Nephron progenitor cell (in vitro differentiated cells): ENCODE measurements at regions not wholly inside any gene's neighbourhood (a gene's known extent, or its start where the extent isn't known, plus 50 kb on each side); places are given as distances from the start of the nearest gene placed in this dataset.
"Not testable (repeated sequence)": the region's sequence is repeated elsewhere in the genome, so short reads cannot be mapped to it uniquely, and the experiment has no call there.

Experiments used
- DNase-seq: peaks from one replicate; pipeline ENCODE4 v3.0.0; 2021
- H3K27ac Mint-ChIP-seq: 2 replicates; pipeline ENCODE4 v1.8.0; 2021; ENCODE audit warnings: mild to moderate bottlenecking, moderate library complexity, mixed read lengths
- H3K27me3 Mint-ChIP-seq: 2 replicates; pipeline ENCODE4 v1.8.0; 2021; ENCODE audit warnings: mild to moderate bottlenecking, low read depth, mixed read lengths; ENCODE audit not compliant: poor library complexity
- H3K36me3 Mint-ChIP-seq: 2 replicates; pipeline ENCODE4 v1.8.0; 2021; ENCODE audit warnings: low read depth, mixed read lengths
- H3K4me1 Mint-ChIP-seq: 2 replicates; pipeline ENCODE4 v1.8.0; 2021; ENCODE audit warnings: mixed read lengths
- H3K4me3 Mint-ChIP-seq: 2 replicates; pipeline ENCODE4 v1.8.0; 2021; ENCODE audit warnings: mild to moderate bottlenecking, moderate library complexity, mixed read lengths
- H3K9me3 Mint-ChIP-seq: 2 replicates; pipeline ENCODE4 v1.8.0; 2021; ENCODE audit warnings: mild to moderate bottlenecking, moderate library complexity, mixed read lengths
- CTCF ChIP-seq: fragments of 200-600 bp; sonication (generic); IDR thresholded peaks from 2 replicates; pipeline ENCODE4 v1.5.0; 2021; ENCODE audit warnings: antibody characterized with exemption

GRCh38 chr6:51472745-51473487 lies 614.5 kb downstream of the PKHD1 start:
- H3K4me3 Mint-ChIP-seq, result no peak overlapping the region
- no peak overlapping the region for H3K27ac Mint-ChIP-seq
- no peak for DNase-seq
- H3K4me1 Mint-ChIP-seq, result peaks cover 41% of the 10 kb centered on the region
- TF ChIP-seq CTCF, result no peak
- H3K27me3 Mint-ChIP-seq, result peaks cover under 1% of the 10 kb centered on the region
- peaks cover 5% of the 10 kb centered on the region for H3K9me3 Mint-ChIP-seq
- H3K36me3 Mint-ChIP-seq, result no peaks in the 10 kb centered on the region

GRCh38 chr6:51474022-51474975 lies 613.1 kb downstream of the PKHD1 start:
- DNase-seq, result no peak
- TF ChIP-seq CTCF, result no peak
- Mint-ChIP-seq H3K9me3 (peaks cover 13% of the 10 kb centered on the region), H3K27ac (peak overlapping the region; percentile 31), H3K27me3 (no peaks in the 10 kb centered on the region), H3K4me1 (peaks cover 47% of the 10 kb centered on the region), H3K4me3 (no peak overlapping the region), H3K36me3 (no peaks in the 10 kb centered on the region)

GRCh38 chr6:51477711-51478311 lies 609.6 kb downstream of the PKHD1 start:
- no peak for DNase-seq
- Mint-ChIP-seq H3K27ac (peak overlapping the region; percentile 46), H3K36me3 (peaks cover under 1% of the 10 kb centered on the region), H3K9me3 (peaks cover 23% of the 10 kb centered on the region), H3K27me3 (no peaks in the 10 kb centered on the region), H3K4me3 (no peak overlapping the region), H3K4me1 (peaks cover 38% of the 10 kb centered on the region)
- no peak for TF ChIP-seq CTCF

- peaks cover 38% of the 10 kb centered on the region for H3K9me3 Mint-ChIP-seq
- no peak for TF ChIP-seq CTCF
- no peak overlapping the region for H3K4me3 Mint-ChIP-seq
- peaks cover 23% of the 10 kb centered on the region for H3K4me1 Mint-ChIP-seq
- H3K27ac Mint-ChIP-seq, result no peak overlapping the region
- no peak for DNase-seq
- H3K36me3 Mint-ChIP-seq, result peaks cover 10% of the 10 kb centered on the region
- H3K27me3 Mint-ChIP-seq, result no peaks in the 10 kb centered on the region
Measured at GRCh38 chr6:51479296-51479695, 608.1 kb downstream of the PKHD1 start.

- TF ChIP-seq CTCF, result no peak
- Mint-ChIP-seq H3K27ac (no peak overlapping the region), H3K36me3 (peaks cover 10% of the 10 kb centered on the region), H3K9me3 (peaks cover 45% of the 10 kb centered on the region), H3K4me1 (peaks cover 16% of the 10 kb centered on the region), H3K4me3 (no peak overlapping the region), H3K27me3 (no peaks in the 10 kb centered on the region)
- DNase-seq, result no peak
Measured at GRCh38 chr6:51480040-51480439, 607.4 kb downstream of the PKHD1 start.

- H3K4me1 Mint-ChIP-seq, DNase-seq, H3K4me3 Mint-ChIP-seq, H3K27me3 Mint-ChIP-seq, H3K27ac Mint-ChIP-seq: not testable (repeated sequence)
- Mint-ChIP-seq H3K36me3 (peaks cover 15% of the 10 kb centered on the region), H3K9me3 (peaks cover 58% of the 10 kb centered on the region)
Measured at GRCh38 chr6:51485869-51486268, 601.5 kb downstream of the PKHD1 start.
